Testis (tissue), 2 donors: ENCODE measurements at regions not wholly inside any gene's neighbourhood (a gene's known extent, or its start where the extent isn't known, plus 50 kb on each side); places are given as distances from the start of the nearest gene placed in this dataset.
A peak's percentile ranks its signal among the peaks of the same experiment; 100 is the strongest.

Experiments
- DNase-seq: peaks from one replicate; pipeline ENCODE4 v3.0.0-alpha.2; 2019
- H3K27ac ChIP-seq, 2 donors: fragments of 200-600 bp; sonication (generic); one replicate each; pipeline ENCODE4 v1.5.1; 2019
- H3K27me3 ChIP-seq: fragments of 200-600 bp; sonication (generic); one replicate; pipeline ENCODE4 v1.5.1; 2019
- H3K36me3 ChIP-seq: fragments of 200-600 bp; sonication (generic); one replicate; pipeline ENCODE4 v1.5.1; 2017; ENCODE audit warnings: low read depth; ENCODE audit errors: missing control alignments
- H3K4me1 ChIP-seq: fragments of 200-600 bp; sonication (generic); one replicate; pipeline ENCODE4 v1.5.1; 2019
- H3K4me3 ChIP-seq, 2 donors: fragments of 200-600 bp; sonication (generic); one replicate each; pipeline ENCODE4 v1.5.1; 2017 to 2019
- H3K9me3 ChIP-seq: fragments of 200-600 bp; sonication (generic); one replicate; pipeline ENCODE4 v1.5.1; 2017
- CTCF ChIP-seq, 3 experiments: fragments of 450-650 bp in 2 of 3; fragments of 200-600 bp in 1 of 3; sonication (generic) in 1 of 3; IDR thresholded peaks; one replicate each; pipeline ENCODE4 v1.5.1; 2016 to 2019; ENCODE audit warnings: antibody characterized with exemption in 3 of 3, mild to moderate bottlenecking in 2 of 3, moderate library complexity in 1 of 3
- POLR2A ChIP-seq: fragments of 450-650 bp; IDR thresholded peaks from one replicate; pipeline ENCODE4 v1.6.1; 2017; ENCODE audit warnings: antibody characterized with exemption, mild to moderate bottlenecking, moderate library complexity
- WGBS, 2 donors: methylation state at CpG; one replicate each; pipeline ENCODE4 v1.1.5; 2018; 5-methylcytosine and 5-hydroxymethylcytosine counted together
- intact Hi-C: fragments of 100-400 bp; cut with DNase I; formaldehyde crosslinking; loops from one replicate; pipeline ENCODE4 v1.15.1; 2023; ENCODE audit warnings: low total_unique reads

- WGBS, 2 donors: 57 to 70% methylated on average over 5 of the region's 5 CpGs
- H3K9me3 ChIP-seq: no peaks in the 10 kb centered on the region
- no peak overlapping the region for H3K4me3 ChIP-seq
- H3K27ac ChIP-seq: no peak overlapping the region
- intact Hi-C loops: no loop called here
- H3K4me1 ChIP-seq: no peaks in the 10 kb centered on the region
- no peak for TF ChIP-seq POLR2A
- TF ChIP-seq CTCF (IDR thresholded peaks at IDR 0.05): peak in 1 of 3 experiments; percentile 38
- H3K36me3 ChIP-seq: no peaks in the 10 kb centered on the region
- H3K27me3 ChIP-seq: no peaks in the 10 kb centered on the region
- DNase-seq: peak; percentile 82
Measured at GRCh38 chr5:162209005-162209605, 141.5 kb downstream of the GABRG2 start.

GRCh38 chr5:162214551-162214950, 147.0 kb downstream of the GABRG2 start:
- DNase-seq: no peak
- TF ChIP-seq CTCF (IDR thresholded peaks at IDR 0.05) (no peak), POLR2A (no peak)

GRCh38 chr5:162217037-162217436, 149.5 kb downstream of the GABRG2 start:
- H3K4me3 ChIP-seq: no peak overlapping the region
- TF ChIP-seq POLR2A: no peak
- TF ChIP-seq CTCF (IDR thresholded peaks at IDR 0.05): no peak
- no peak for DNase-seq
- no peaks in the 10 kb centered on the region for H3K9me3 ChIP-seq
- intact Hi-C loops: no loop called here
- no peaks in the 10 kb centered on the region for H3K4me1 ChIP-seq
- H3K36me3 ChIP-seq: no peaks in the 10 kb centered on the region
- 89 to 100% methylated on average over 1 of the region's 1 CpG for WGBS, 2 donors
- H3K27ac ChIP-seq: no peak overlapping the region
- H3K27me3 ChIP-seq: no peaks in the 10 kb centered on the region

More at GRCh38 chr5:162214551-162214950, 147.0 kb downstream of the GABRG2 start:
- Histone ChIP-seq H3K27ac (no peak overlapping the region), H3K4me1 (no peaks in the 10 kb centered on the region), H3K9me3 (no peaks in the 10 kb centered on the region), H3K4me3 (no peak overlapping the region), H3K36me3 (no peaks in the 10 kb centered on the region), H3K27me3 (no peaks in the 10 kb centered on the region)
- 95% methylated on average over 2 of the region's 2 CpGs for WGBS, 2 donors
- intact Hi-C loops: no loop called here

DNA sequence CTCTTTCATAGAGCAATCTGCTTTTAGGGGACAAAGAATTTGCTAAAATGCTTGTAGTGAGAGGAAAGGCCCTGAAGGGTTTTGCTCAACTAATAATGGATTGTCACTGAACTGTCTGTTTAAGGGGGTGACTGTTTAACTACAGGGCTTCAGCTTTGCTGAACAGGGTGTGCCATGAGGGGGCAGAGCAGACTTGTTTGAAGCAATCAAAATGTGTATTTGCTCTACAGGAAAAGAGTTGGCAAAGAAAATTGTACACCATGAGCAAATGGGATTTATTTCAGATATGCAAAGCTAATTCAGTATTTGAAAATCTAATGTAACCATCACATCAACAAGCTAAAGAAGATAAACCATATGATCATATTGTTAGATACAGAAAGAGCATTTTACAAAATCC, 154.3 kb downstream of the GABRG2 start:
- Histone ChIP-seq H3K36me3 (no peaks in the 10 kb centered on the region), H3K4me1 (no peaks in the 10 kb centered on the region), H3K4me3 (no peak overlapping the region), H3K27me3 (no peaks in the 10 kb centered on the region), H3K9me3 (no peaks in the 10 kb centered on the region), H3K27ac (no peak overlapping the region)
- intact Hi-C loops: no loop called here
- no peak for DNase-seq
- TF ChIP-seq POLR2A: no peak
- no peak for TF ChIP-seq CTCF (IDR thresholded peaks at IDR 0.05)

DNA sequence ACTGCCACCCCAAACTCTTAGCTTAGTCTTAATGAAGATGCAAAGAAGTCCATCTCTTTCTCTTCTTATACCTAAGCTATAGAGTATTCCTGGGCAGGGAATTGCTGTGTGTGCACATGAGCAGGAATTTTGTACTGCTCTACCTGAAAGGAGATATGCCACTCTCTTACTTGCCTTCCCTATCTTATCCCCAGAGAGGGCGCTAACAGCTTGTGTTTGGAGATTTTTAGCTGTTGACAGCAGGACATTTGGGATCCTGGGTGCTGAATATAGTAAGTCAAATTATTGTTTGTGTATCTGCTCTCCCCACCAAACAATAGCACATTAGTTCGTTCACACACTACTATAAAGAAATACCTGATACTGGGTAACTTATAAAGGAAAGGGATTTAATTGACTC, 159.5 kb downstream of the GABRG2 start:
- Histone ChIP-seq H3K27ac (no peak overlapping the region), H3K4me3 (no peak overlapping the region), H3K27me3 (no peaks in the 10 kb centered on the region), H3K4me1 (no peaks in the 10 kb centered on the region), H3K36me3 (no peaks in the 10 kb centered on the region), H3K9me3 (no peaks in the 10 kb centered on the region)
- no peak for TF ChIP-seq POLR2A
- TF ChIP-seq CTCF (IDR thresholded peaks at IDR 0.05): peak in 1 of 3 experiments; percentile 11
- DNase-seq: no peak
- 75 to 92% methylated on average over 2 of the region's 2 CpGs for WGBS, 2 donors
- intact Hi-C loops: no loop called here
